ENCODE measurements at regions not wholly inside any gene's neighbourhood (a gene's known extent, or its start where the extent isn't known, plus 50 kb on each side); places are given as distances from the start of the nearest gene placed in this dataset.
A peak's percentile ranks its signal among the peaks of the same experiment; 100 is the strongest.

GRCh38 chr11:120017582-120018150 lies 120.2 kb downstream of the TRIM29 start:
- no peak for FAIRE-seq
- TF ChIP-seq, protein P1, sequence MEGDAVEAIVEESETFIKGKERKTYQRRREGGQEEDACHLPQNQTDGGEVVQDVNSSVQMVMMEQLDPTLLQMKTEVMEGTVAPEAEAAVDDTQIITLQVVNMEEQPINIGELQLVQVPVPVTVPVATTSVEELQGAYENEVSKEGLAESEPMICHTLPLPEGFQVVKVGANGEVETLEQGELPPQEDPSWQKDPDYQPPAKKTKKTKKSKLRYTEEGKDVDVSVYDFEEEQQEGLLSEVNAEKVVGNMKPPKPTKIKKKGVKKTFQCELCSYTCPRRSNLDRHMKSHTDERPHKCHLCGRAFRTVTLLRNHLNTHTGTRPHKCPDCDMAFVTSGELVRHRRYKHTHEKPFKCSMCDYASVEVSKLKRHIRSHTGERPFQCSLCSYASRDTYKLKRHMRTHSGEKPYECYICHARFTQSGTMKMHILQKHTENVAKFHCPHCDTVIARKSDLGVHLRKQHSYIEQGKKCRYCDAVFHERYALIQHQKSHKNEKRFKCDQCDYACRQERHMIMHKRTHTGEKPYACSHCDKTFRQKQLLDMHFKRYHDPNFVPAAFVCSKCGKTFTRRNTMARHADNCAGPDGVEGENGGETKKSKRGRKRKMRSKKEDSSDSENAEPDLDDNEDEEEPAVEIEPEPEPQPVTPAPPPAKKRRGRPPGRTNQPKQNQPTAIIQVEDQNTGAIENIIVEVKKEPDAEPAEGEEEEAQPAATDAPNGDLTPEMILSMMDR (IDR thresholded peaks at IDR 0.05; ENCODE audit: insufficient read depth, missing control alignments), result no peak
- no peak for DNase-seq (ENCODE audit: insufficient read length, low spot score)

DNA sequence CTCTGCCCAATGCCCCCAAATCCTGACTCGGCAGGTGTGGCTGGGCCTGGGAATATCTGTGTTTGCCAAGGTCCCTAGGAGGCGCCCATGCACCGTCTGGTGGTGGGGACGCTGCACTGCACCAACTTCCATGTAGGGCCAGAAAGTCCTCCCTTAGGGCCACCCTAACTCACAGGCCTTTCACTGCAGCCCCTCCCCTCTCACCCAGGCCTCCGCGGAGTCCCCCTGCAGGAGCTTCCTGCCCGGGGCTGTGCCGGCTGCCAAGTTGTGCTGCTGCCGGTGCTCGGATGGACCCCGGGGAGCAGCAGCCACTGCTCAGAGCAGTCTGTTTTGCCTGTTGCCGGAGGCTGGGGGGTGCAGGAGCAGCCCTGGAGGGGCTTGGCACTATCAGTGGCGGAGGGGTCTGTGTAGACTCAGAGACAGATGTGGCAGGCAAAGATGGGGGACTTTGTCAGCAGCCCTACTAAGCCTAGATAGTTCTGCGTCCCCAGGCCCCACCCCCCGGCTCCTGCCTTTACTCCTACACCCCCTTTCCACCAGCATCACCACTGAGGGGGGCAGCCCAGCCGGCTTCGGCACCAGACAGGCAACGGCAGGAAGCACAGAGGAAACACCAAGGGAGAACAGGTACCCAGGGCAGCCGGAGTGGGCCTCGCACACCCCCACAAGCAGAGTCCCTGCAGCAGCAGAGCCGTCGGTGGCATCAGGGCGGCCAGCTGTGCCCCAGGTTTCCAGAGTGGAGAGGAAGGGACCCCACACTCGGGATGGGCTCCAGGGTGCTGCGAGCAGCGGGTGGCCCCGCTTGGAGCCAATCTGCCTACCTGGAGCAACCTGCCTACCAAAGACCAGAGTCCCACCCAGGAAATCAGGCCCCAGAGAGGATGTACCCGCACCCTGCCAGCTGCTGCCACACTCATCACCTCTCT lies 124.3 kb downstream of the TRIM29 start:
- no peak for FAIRE-seq

GRCh38 chr11:120012245-120012644 lies 125.7 kb downstream of the TRIM29 start:
- TF ChIP-seq, protein P1 (IDR thresholded peaks at IDR 0.05; ENCODE audit: insufficient read depth, missing control alignments), result no peak
- DNase-seq (ENCODE audit: insufficient read length, low spot score) (no peak), FAIRE-seq (no peak)

More for the DNA sequence above, 124.3 kb downstream of the TRIM29 start:
- no peak for DNase-seq (ENCODE audit: insufficient read length, low spot score)
- TF ChIP-seq, protein P1 (IDR thresholded peaks at IDR 0.05; ENCODE audit: insufficient read depth, missing control alignments), result peak; percentile 80

DNA sequence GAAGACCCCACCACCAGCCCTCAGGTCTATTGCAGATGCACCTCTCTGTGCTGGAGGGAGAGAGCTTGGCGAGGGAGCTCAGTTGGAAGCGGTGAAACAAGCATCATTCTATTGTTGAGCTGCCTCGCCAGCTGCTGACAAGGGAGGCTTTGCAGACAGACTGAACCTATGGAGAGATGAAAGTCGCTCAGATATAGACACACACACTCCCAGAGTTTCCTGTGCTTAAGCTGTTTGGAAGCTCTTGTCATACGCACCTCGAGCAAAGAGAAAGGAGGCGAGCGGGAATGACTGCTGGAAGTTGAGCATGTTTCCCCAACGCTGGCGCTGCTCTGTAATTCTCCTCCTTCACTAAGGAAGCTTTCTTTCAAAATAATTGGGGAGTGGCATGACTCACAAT lies 126.1 kb downstream of the TRIM29 start:
- TF ChIP-seq, protein P1 (IDR thresholded peaks at IDR 0.05; ENCODE audit: insufficient read depth, missing control alignments), result no peak
- FAIRE-seq (no peak), DNase-seq (ENCODE audit: insufficient read length, low spot score) (no peak)

DNA sequence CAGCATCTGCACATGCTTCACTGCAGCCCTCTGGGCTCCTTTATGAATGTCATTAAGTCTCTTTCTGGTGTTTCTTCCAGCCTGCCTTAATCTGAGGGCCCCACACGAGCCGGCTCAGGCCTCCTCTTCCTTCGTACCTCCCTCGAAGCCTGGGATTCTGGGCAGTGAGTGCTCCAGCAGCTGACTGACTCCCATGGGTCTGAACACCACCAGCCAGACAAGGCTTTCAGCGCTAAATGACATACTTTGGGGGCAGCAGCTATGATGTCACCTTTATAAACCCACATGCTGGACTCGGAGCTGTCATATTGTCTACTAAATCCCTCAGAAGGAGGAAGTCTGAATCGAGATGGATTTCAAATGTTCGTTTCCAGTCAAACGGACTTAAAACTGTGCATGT lies 127.1 kb downstream of the TRIM29 start:
- TF ChIP-seq, protein P1 (IDR thresholded peaks at IDR 0.05; ENCODE audit: insufficient read depth, missing control alignments), result no peak
- DNase-seq (ENCODE audit: insufficient read length, low spot score) (no peak), FAIRE-seq (no peak)

DNA sequence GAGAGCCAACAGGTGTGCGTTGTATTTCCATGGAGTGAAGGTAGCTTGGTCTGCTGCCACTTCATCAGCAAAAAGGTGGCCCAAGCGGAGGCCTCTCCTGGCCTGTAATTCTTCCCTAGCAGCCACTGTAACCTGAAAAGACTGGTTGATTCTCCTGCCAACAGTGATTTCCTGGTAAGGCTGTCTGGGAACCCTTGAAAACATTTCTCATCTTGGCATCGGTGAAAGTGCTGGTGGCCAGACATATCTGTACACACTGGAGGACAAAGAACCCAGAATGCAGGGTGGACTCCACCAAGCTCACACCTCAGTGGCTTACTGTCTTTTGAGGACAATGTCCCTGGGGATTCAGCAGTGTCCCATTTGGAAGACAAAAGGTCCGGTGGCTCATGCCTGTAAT lies 128.0 kb downstream of the TRIM29 start:
- TF ChIP-seq, protein P1 (IDR thresholded peaks at IDR 0.05; ENCODE audit: insufficient read depth, missing control alignments), result no peak
- DNase-seq (ENCODE audit: insufficient read length, low spot score) (no peak), FAIRE-seq (no peak)

DNA sequence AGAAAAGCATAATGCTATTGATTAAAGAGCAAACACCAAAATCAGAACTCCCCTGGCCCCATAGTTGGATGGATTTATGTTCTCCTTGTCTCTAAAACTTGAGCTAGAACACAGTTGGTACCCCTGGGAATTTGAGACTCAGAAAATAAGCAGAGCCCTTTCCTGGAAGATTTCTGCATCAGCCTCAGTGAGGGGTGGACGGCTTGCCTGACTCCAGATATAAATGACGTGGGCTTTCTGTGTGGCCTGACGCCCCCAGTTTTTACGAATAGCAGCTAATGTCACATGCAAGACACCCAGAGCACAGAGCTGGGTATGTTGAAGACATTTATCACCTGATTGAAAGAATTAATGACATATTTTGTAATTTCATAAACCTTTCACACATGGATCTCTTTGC lies 130.8 kb downstream of the TRIM29 start:
- TF ChIP-seq, protein P1 (IDR thresholded peaks at IDR 0.05; ENCODE audit: insufficient read depth, missing control alignments), result no peak
- DNase-seq (ENCODE audit: insufficient read length, low spot score) (no peak), FAIRE-seq (no peak)

All from D721Med (cell line).